Left lung (tissue), 4 donors: ENCODE measurements at regions not wholly inside any gene's neighbourhood (a gene's known extent, or its start where the extent isn't known, plus 50 kb on each side); places are given as distances from the start of the nearest gene placed in this dataset.

Source experiments
- ATAC-seq: fragments of 200-7000 bp; cut with Tn5 transposase; one replicate; pipeline ENCODE4 v1.9.1; 2020; ENCODE audit warnings: moderate library complexity
- DNase-seq, 4 donors: peaks; one replicate each; pipeline ENCODE4 v3.0.0-alpha.2; 2013 to 2020
- H3K27ac ChIP-seq, 2 donors: fragments of 200-600 bp; sonication (generic) in 1 of 2; one replicate each; pipeline versions ENCODE4 v1.5.0 to v1.8.0; 2020 to 2021
- H3K27me3 ChIP-seq, 2 donors: fragments of 200-600 bp; sonication (generic) in 1 of 2; one replicate each; pipeline versions ENCODE4 v1.5.0 to v1.8.0; 2020 to 2021
- H3K36me3 ChIP-seq, 2 donors: fragments of 200-600 bp; sonication (generic) in 1 of 2; one replicate each; pipeline versions ENCODE4 v1.5.0 to v1.8.0; 2020 to 2021
- H3K4me1 ChIP-seq, 2 donors: fragments of 200-600 bp; one replicate each; pipeline ENCODE4 v1.8.0; 2021
- H3K4me3 ChIP-seq, 2 donors: fragments of 200-600 bp; sonication (generic) in 1 of 2; one replicate each; pipeline versions ENCODE4 v1.5.0 to v1.8.0; 2020 to 2021; ENCODE audit warnings: mild to moderate bottlenecking in 1 of 2
- H3K9me3 ChIP-seq, 2 donors: fragments of 200-600 bp; sonication (generic) in 1 of 2; one replicate each; pipeline versions ENCODE4 v1.5.0 to v1.8.0; 2020 to 2021
- CTCF ChIP-seq, 2 donors: fragments of 200-600 bp; sonication (generic) in 1 of 2; IDR thresholded peaks; one replicate each; pipeline versions ENCODE4 v1.5.0 to v1.8.0; 2021; ENCODE audit warnings: antibody characterized with exemption in 2 of 2
- intact Hi-C, 2 donors: fragments of 100-400 bp; cut with DNase I; formaldehyde crosslinking; loops; one replicate each; pipeline versions ENCODE4 v1.11.2 to v1.14.2; 2022
- donor health status: DM: no; HTN: yes; CAD: no.
- donor health status: DM: no; HTN: no; CAD: no.

- ATAC-seq (no peak), DNase-seq (no peak)
- Histone ChIP-seq H3K36me3 (no peaks in the 10 kb centered on the region), H3K9me3 (peaks cover 0 to 6% of the 10 kb centered on the region in 2 donors), H3K4me1 (no peaks in the 10 kb centered on the region), H3K27ac (no peak overlapping the region), H3K4me3 (no peak overlapping the region), H3K27me3 (peaks cover 0 to 5% of the 10 kb centered on the region in 2 donors)
- no peak for TF ChIP-seq CTCF (IDR thresholded peaks at IDR 0.05)
- intact Hi-C loops: no loop called here
These were observed 97.2 kb downstream of the TMEM18 start for GRCh38 chr2:579961-580360.

GRCh38 chr2:579351-579886, 97.8 kb downstream of the TMEM18 start:
- DNase-seq (peak in 1 of 4 donors; percentile 24), ATAC-seq (no peak)
- TF ChIP-seq CTCF (IDR thresholded peaks at IDR 0.05): no peak
- H3K4me3 ChIP-seq: no peak overlapping the region
- intact Hi-C loops: no loop called here
- H3K36me3 ChIP-seq: no peaks in the 10 kb centered on the region
- H3K4me1 ChIP-seq: no peaks in the 10 kb centered on the region
- H3K27ac ChIP-seq: no peak overlapping the region
- H3K27me3 ChIP-seq: peaks cover 0 to 5% of the 10 kb centered on the region in 2 donors
- H3K9me3 ChIP-seq: peaks cover 0 to 6% of the 10 kb centered on the region in 2 donors

GRCh38 chr2:576292-576691, 100.9 kb downstream of the TMEM18 start:
- no peaks in the 10 kb centered on the region for H3K4me1 ChIP-seq
- H3K36me3 ChIP-seq: no peaks in the 10 kb centered on the region
- H3K27me3 ChIP-seq: peaks cover 0 to 5% of the 10 kb centered on the region in 2 donors
- H3K4me3 ChIP-seq: no peak overlapping the region
- H3K9me3 ChIP-seq: peaks cover 0 to 14% of the 10 kb centered on the region in 2 donors
- TF ChIP-seq CTCF (IDR thresholded peaks at IDR 0.05): no peak
- DNase-seq: no peak
- no peak overlapping the region for H3K27ac ChIP-seq
- ATAC-seq: no peak
- intact Hi-C loops: no loop called here

DNA sequence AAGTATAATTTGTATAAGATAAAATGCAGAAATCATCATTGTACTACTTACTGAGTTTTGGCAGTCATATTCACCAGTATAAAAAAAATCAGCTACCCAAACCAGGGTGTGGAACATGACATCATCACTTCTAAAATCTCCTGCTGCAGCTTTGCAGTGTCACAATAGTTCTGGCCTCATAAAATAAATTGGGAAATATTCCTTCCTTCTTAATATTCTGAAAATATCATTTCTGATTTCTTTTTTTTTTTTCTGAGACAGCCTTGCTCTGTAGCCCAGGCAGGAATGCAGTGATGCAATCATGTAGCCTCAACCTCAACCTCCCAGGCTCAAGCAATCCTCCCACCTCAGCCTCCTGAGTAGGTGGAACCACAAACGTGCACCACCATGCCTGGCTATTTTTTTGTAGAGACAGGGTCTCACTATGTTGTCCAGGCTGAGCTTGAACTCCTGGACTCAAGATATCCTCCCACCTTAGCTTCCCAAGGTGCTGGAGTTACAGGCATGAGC, 101.4 kb downstream of the TMEM18 start:
- H3K9me3 ChIP-seq: peaks cover 0 to 17% of the 10 kb centered on the region in 2 donors
- no peaks in the 10 kb centered on the region for H3K4me1 ChIP-seq
- H3K4me3 ChIP-seq: no peak overlapping the region
- DNase-seq: no peak
- no peaks in the 10 kb centered on the region for H3K36me3 ChIP-seq
- peaks cover 0 to 5% of the 10 kb centered on the region in 2 donors for H3K27me3 ChIP-seq
- ATAC-seq: no peak
- no peak for TF ChIP-seq CTCF (IDR thresholded peaks at IDR 0.05)
- H3K27ac ChIP-seq: no peak overlapping the region
- intact Hi-C loops: no loop called here

DNA sequence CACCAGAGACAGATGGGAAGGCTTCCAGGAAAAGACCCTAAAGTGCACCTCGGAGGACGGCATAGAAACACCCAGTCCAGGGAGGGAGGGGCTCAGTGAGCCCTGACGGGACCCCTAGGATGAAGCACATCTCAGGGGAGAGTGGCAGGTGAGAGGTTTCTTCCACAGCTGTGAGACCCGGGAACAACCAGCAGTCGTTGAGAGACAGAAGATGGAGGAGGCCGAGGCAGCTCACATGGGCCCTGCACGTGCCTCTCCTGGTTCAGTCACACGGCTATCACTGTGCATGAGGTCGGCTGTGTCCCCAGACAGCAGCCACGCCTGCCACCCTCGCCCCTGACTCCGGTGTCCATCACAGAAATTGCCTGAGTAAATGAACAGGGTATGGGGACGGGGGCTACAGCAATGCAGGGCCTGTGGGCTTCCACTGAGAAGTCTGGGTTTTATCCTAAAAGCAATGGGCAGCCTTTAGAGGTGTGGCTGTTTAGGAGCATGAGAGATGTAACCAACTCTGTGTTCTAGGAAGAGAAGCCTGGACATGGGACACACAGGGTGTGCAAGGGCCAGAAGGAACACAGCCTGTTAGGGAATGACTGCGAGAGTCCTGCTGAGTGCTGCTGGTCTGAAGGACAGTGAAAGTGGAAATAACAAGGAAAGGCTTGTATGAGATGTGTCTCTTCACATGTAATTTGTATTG, 102.0 kb downstream of the TMEM18 start:
- TF ChIP-seq CTCF (IDR thresholded peaks at IDR 0.05): no peak
- H3K27me3 ChIP-seq: peaks cover 0 to 5% of the 10 kb centered on the region in 2 donors
- peaks cover 0 to 17% of the 10 kb centered on the region in 2 donors for H3K9me3 ChIP-seq
- no peaks in the 10 kb centered on the region for H3K36me3 ChIP-seq
- no peak overlapping the region for H3K27ac ChIP-seq
- intact Hi-C loops: no loop called here
- no peak overlapping the region for H3K4me3 ChIP-seq
- ATAC-seq (no peak), DNase-seq (no peak)
- H3K4me1 ChIP-seq: no peaks in the 10 kb centered on the region
